ENCODE measurements at regions not wholly inside any gene's neighbourhood (a gene's known extent, or its start where the extent isn't known, plus 50 kb on each side); places are given as distances from the start of the nearest gene placed in this dataset.

- no peak for TF ChIP-seq POLR2AphosphoS5 (IDR thresholded peaks at IDR 0.05; ENCODE audit: control insufficient read depth, insufficient read depth, low read depth, low read length)
- no peak for TF ChIP-seq SLC30A9 (CRISPR knock-in tag; IDR thresholded peaks at IDR 0.05)
These were observed 57.7 kb upstream of the ST6GAL2 start for GRCh38 chr2:106943468-106944200.

Measured in K562 (cell line).